ENCODE measurements at regions not wholly inside any gene's neighbourhood (a gene's known extent, or its start where the extent isn't known, plus 50 kb on each side); places are given as distances from the start of the nearest gene placed in this dataset.
A peak's percentile ranks its signal among the peaks of the same experiment; 100 is the strongest.
"Not testable (repeated sequence)": the region's sequence is repeated elsewhere in the genome, so short reads cannot be mapped to it uniquely, and the experiment has no call there.

- no peak for DNase-seq
Observed at GRCh38 chr6:140269591-140270165, 895.2 kb upstream of the CITED2 start.

DNA sequence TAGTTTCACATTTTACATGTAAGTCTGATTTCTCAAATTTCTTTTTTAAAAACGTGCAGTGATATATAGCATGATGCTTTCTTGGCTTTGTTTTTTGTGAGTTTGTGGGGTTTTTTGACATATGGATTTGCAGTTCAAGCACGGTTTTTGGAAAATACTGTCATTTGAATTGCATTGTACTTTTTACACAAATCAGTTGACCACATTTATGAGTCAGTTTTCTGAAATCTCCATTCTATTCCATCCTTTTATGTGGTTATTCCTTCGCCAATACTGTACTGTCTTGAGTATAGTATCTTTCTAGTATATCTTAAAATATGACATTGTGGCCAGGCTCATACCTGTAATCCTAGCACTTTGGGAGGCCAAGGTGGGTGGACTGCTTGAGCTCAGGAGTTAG is 890.0 kb upstream of the CITED2 start:
- no peak for DNase-seq

DNA sequence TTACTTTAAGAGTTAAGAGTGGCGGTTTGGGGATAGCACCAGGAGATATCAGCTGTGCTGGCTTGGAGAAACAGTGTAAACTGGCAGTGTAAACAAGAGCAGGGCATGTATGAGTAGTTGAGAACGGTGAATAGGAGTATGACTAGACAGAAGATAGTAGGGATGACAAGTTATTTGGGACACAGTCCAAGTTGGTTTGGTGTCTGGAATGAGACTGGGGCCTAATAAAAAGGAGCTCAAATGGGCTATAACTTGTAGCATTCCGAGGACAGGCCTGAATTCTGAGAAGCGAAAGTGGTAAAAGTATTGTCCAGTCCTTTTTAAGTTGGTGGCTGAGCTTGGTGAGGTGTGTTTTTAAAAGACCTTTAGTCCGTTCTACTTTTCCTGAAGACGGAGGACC is 883.9 kb upstream of the CITED2 start:
- DNase-seq = not testable (repeated sequence)

DNA sequence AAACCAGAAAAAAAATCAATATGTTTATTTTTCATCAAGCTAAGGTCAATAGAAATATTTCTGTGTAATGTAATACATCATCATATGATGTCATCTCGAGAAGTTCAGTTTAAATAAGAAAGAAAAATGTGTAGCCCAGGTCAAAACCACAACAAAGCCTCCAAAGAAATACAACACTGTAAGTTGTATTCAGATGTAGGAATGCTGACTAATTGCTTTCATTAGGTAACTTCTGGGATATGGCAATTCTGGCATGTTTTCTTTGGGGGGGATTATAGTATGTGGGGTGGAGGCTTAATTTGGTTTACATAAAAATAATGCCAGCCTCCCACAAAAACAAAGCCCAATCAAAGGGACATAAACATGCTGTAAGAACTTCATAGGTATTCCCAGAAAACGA is 881.8 kb upstream of the CITED2 start:
- DNase-seq = no peak

GRCh38 chr6:140253096-140253495 is 878.6 kb upstream of the CITED2 start:
- no peak for DNase-seq

GRCh38 chr6:140252099-140252498 is 877.7 kb upstream of the CITED2 start:
- no peak for DNase-seq

DNA sequence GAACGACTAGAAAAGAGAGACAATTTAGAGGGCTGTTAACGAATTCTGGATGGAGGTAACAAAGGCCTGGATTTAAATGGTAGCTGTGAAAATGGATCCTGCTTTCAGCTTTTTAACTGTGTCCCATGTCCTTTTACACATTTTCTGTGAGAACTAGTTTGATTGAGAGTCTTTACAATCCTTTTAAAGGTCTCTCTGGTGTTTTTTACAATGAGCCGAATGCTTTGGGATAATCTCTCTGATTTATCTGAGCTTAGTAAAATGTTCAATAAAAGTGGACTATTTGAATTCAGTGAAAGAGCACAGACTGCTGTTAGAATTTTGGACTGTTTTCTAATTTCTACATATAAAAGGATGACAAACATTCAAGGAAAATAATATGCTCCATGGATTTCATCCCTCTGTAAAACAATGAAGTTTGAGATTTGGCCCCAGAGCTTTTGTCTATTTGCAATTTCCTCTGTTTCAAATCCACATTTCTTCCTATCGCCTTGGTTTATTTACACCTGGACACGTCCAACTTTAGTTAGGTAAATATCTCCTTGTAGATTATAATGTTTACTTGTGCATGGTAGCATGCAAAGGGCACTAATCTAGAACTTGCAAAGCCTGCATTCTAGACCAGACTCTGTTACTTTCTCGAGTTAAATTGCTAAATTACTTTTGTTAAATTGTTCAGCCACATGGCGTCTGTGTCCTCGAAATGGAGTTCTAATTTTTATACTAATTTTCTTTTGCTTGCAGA is 871.0 kb upstream of the CITED2 start:
- no peak for DNase-seq

GRCh38 chr6:140237251-140237650 is 862.8 kb upstream of the CITED2 start:
- no peak for DNase-seq

GRCh38 chr6:140236732-140237131 is 862.3 kb upstream of the CITED2 start:
- no peak for DNase-seq

- DNase-seq = no peak
Observed at GRCh38 chr6:140230282-140230681, 855.8 kb upstream of the CITED2 start.

- no peak for DNase-seq
Observed at GRCh38 chr6:140228491-140228890, 854.0 kb upstream of the CITED2 start.

DNA sequence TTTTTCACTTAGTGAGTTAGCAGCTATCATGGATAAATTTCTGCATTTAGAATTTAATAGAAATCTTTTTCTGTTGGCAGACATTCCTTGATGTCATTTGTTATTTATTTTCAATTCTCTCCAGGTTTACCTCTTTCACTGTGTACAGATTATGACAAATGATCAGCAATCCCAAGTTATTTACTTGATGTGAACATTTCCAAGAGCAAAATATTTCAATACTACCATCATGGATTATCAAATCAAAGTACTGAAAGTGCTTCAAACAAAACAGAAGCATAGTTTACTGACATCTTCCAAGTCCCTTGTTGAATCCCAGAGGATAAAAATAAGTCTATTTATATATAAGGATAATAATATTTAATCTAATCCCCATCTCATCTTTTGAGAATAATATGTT is 852.2 kb upstream of the CITED2 start:
- no peak for DNase-seq

DNA sequence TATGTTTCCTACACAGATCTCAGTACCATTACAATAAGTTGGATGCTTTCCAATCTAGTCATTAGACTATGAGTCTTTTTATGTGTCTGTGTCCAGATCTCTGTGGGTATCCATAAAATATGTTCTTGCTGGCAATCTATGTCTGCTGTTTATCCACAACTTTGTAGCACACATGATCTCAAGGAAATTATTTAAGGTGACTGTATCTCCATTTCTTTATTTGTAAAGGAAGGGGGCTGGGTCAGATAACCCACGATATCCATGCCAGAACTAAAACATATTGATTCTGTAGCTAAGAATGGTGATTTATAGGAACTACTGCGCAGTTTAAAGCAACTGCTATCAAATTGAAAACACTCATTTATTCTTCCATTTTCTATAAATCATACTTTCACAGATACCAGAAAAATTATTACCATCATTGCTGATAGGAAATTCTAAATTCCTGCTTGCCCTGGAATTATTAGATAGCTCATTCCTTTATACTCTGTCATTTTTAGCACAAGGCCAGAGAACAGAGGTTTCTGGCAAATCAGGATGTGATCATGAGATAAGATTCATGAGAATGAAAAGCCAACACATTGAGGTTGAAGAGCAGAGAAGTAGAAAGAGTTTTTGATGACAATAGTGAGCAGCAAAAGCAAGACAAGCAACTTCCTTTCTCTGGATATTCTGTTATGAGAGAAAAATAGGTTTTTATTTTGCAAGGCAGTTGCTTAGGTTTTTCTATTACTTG is 851.4 kb upstream of the CITED2 start:
- DNase-seq = no peak

DNA sequence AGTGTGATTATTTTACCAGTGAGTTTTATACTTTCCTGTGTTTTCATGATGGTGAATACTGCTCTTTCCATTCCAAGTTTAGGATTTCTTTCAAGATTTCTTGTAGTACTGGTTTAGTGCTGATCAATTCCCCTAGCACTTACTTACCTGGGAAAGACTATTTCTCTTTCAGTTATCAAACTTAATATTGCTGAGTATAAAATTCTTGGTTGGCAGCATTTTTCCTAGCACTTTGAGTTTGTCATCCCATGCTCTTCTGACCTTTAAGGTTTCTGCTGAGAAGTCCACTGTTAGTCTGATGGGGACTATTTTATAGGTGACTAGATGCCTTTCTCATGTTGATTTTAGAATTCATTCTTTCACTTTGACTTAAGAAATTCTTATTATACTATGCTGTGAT is 842.8 kb upstream of the CITED2 start:
- no peak for DNase-seq

DNA sequence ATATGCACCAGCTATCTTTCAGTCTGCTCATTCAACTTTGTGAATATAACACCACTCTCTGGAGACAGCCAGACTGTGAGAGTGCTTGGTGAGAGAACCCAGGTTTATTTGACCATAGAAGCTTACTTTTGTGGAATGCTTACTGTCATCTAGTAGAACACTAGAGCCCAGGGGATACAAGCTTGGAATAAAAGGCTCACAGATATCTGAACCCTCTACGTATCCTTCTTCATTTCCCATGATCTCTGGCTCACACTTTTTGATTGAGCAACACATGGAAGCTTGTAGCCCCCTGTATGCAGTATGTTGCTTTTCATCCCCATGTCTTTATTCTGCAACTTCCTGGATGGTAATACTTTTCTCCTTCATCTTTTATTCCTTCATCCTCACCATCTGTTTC is 835.3 kb upstream of the CITED2 start:
- DNase-seq = no peak

- peak; percentile 81 for DNase-seq
Observed at GRCh38 chr6:140208286-140208685, 833.8 kb upstream of the CITED2 start.

- DNase-seq = no peak
Observed at GRCh38 chr6:140205795-140206593, 831.5 kb upstream of the CITED2 start.

- DNase-seq = no peak
Observed at GRCh38 chr6:140204154-140204553, 829.7 kb upstream of the CITED2 start.

DNA sequence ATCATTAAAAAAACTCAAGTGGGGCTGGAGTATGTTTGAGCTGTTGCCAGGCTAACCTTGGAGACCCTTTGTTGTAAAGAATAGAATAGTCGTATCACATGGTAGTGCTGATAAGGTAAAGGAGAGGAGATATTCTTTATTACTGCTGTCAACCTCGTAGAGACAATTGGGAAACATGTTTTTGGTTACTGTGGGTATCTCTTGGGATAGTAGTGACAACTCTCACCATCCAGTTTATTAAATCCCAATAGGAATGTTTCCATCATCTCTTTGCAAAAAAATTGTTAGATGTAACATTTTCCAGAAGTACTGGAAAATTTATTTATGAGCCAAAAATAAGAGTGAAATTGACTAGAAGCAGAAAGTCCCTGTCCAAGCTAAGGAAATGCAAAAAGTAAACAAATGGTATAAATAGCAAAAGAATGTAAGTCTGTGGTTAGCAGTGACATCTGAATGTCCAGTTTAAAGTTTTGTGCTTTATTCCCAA is 829.3 kb upstream of the CITED2 start:
- no peak for DNase-seq

- DNase-seq = no peak
Observed at GRCh38 chr6:140202964-140203515, 828.6 kb upstream of the CITED2 start.

DNA sequence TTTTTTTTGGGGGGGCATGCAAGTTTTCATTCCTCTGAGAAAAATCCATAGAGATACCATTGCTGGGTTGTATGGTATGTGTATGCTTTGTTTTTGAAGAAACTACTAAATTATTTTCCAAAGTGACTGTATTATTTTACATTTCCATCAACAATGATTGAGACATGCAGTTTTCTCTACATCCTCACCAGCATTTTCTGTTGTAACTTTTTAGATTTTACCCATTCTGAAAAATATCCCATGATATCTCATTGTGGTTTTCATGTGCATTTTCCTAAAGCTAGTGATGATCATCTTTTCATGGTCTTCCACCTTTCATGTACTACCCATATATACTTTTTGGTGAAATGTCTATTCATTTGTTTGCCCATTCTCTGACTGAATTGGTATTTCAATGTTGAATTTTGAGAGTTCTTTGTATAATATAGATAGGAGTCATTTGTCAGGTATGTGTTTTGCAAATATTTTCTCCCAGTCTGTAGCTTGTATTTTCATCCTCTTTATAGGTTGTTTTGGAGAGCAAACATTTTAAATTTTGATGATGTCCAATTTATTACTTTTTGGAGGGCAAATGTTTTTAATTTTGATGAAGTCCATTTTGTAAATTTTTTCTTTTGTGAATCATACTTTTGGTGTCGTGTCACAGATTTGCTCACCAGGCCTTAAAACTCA is 827.5 kb upstream of the CITED2 start:
- no peak for DNase-seq

DNA sequence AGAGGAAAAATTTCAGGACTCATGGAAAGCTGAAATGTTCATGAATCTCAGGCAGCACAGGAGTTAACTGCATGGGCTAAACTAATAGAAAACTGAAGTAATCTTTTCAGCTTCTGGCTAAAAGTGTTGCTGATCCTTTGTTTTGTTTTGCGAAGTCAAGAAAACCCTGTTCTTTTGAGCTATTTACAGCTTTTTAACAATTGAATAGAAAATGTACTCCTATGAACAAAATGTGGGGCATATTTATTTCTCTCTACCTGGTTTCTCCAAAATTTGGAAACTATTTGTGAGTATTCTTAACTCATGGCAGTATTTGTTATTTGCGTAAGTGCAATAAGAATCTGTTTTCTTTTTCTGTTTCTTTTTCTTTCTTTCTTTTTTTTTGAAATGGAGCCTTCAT is 818.8 kb upstream of the CITED2 start:
- no peak for DNase-seq
